Mesenchymal stem cell (in vitro differentiated cells and primary cell): ENCODE measurements at regions not wholly inside any gene's neighbourhood (a gene's known extent, or its start where the extent isn't known, plus 50 kb on each side); places are given as distances from the start of the nearest gene placed in this dataset.

Source experiments
- DNase-seq: peaks from one replicate; pipeline ENCODE4 v3.0.0-alpha.2; 2013
- H2AFZ ChIP-seq: one replicate; pipeline ENCODE4 v1.6.1; 2013; ENCODE audit warnings: low read depth, mild to moderate bottlenecking, control low read depth, inconsistent platforms, low read length, moderate library complexity
- H2AK5ac ChIP-seq: 2 replicates; pipeline ENCODE4 v1.6.1; 2013; ENCODE audit warnings: low read length, moderate library complexity, mild to moderate bottlenecking, inconsistent platforms; ENCODE audit not compliant: severe bottlenecking
- H2BK120ac ChIP-seq: one replicate; pipeline ENCODE4 v1.6.1; 2013; ENCODE audit warnings: low read depth, mild to moderate bottlenecking, inconsistent platforms, low read length, moderate library complexity
- H2BK12ac ChIP-seq, 2 experiments: one replicate each; pipeline ENCODE4 v1.6.1; 2013; ENCODE audit warnings: inconsistent platforms in 2 of 2, low read length in 2 of 2, mild to moderate bottlenecking in 2 of 2, moderate library complexity in 2 of 2, control low read depth in 1 of 2
- H2BK15ac ChIP-seq: one replicate; pipeline ENCODE4 v1.6.1; 2013; ENCODE audit warnings: mild to moderate bottlenecking, low read depth, inconsistent platforms; ENCODE audit not compliant: poor library complexity, severe bottlenecking
- H2BK5ac ChIP-seq: 2 replicates; pipeline ENCODE4 v1.6.1; 2013; ENCODE audit warnings: low read depth, mild to moderate bottlenecking, low read length, control low read depth, inconsistent platforms; ENCODE audit not compliant: poor library complexity, severe bottlenecking
- H3K14ac ChIP-seq, 2 experiments: one replicate each; pipeline ENCODE4 v1.6.1; 2013; ENCODE audit warnings: inconsistent platforms in 2 of 2, low read length in 2 of 2, control low read depth in 1 of 2, mild to moderate bottlenecking in 1 of 2, moderate library complexity in 1 of 2
- H3K18ac ChIP-seq, 2 experiments: one replicate each; pipeline ENCODE4 v1.6.1; 2013; ENCODE audit warnings: inconsistent platforms in 2 of 2, low read length in 2 of 2, control low read depth in 1 of 2, low read depth in 1 of 2, mild to moderate bottlenecking in 1 of 2
- H3K23ac ChIP-seq, 2 experiments: one replicate each; pipeline ENCODE4 v1.6.1; 2013; ENCODE audit warnings: inconsistent platforms in 2 of 2, low read length in 2 of 2, mild to moderate bottlenecking in 2 of 2, moderate library complexity in 2 of 2, control low read depth in 1 of 2
- H3K27ac ChIP-seq: 2 replicates; pipeline ENCODE4 v1.5.1; 2013; ENCODE audit warnings: mild to moderate bottlenecking, moderate library complexity, low read length, control low read depth, inconsistent platforms; ENCODE audit not compliant: poor library complexity, severe bottlenecking
- H3K27me3 ChIP-seq, 2 experiments: 2 replicates each; pipeline versions ENCODE4 v1.6.1 to v1.7.0; 2013; ENCODE audit warnings: low read length in 2 of 2, mild to moderate bottlenecking in 2 of 2, moderate library complexity in 2 of 2, control low read depth in 1 of 2, inconsistent platforms in 1 of 2; ENCODE audit not compliant: control insufficient read depth in 1 of 2, insufficient read depth in 1 of 2
- H3K36me3 ChIP-seq, 2 experiments: 2 replicates each; pipeline versions ENCODE4 v1.6.1 to v1.7.0; 2013; ENCODE audit warnings: low read length in 2 of 2, control low read depth in 1 of 2, inconsistent platforms in 1 of 2, low read depth in 1 of 2, mild to moderate bottlenecking in 1 of 2; ENCODE audit not compliant: insufficient read depth in 2 of 2, control insufficient read depth in 1 of 2
- H3K4ac ChIP-seq, 2 experiments: one replicate each; pipeline ENCODE4 v1.6.1; 2013; ENCODE audit warnings: inconsistent platforms in 2 of 2, low read length in 2 of 2, mild to moderate bottlenecking in 2 of 2, moderate library complexity in 2 of 2, control low read depth in 1 of 2, low read depth in 1 of 2
- H3K4me1 ChIP-seq: 2 replicates; pipeline ENCODE4 v1.6.1; 2013; ENCODE audit warnings: low read depth, low read length, control low read depth; ENCODE audit not compliant: control insufficient read depth, insufficient read depth
- H3K4me2 ChIP-seq: 2 replicates; pipeline ENCODE4 v1.6.1; 2013; ENCODE audit warnings: low read length, mild to moderate bottlenecking, inconsistent platforms; ENCODE audit not compliant: poor library complexity, severe bottlenecking
- H3K4me3 ChIP-seq, 2 experiments: 2 replicates each; pipeline versions ENCODE4 v1.5.1 to v1.7.0; 2013; ENCODE audit warnings: low read length in 2 of 2, mild to moderate bottlenecking in 2 of 2, control low read depth in 1 of 2, low read depth in 1 of 2; ENCODE audit not compliant: insufficient read depth in 1 of 2
- H3K79me1 ChIP-seq: replicated peaks from 2 replicates; pipeline ENCODE4 v1.6.1; 2013; ENCODE audit warnings: mild to moderate bottlenecking, control low read depth, low read length, inconsistent platforms; ENCODE audit not compliant: poor library complexity, severe bottlenecking
- H3K9ac ChIP-seq: 2 replicates; pipeline ENCODE4 v1.7.0; 2013; ENCODE audit warnings: mild to moderate bottlenecking, low read length, moderate library complexity
- H3K9me3 ChIP-seq: 2 replicates; pipeline ENCODE4 v1.7.0; 2013; ENCODE audit warnings: mild to moderate bottlenecking, low read length; ENCODE audit not compliant: control insufficient read depth
- H4K8ac ChIP-seq: one replicate; pipeline ENCODE4 v1.6.1; 2013; ENCODE audit warnings: inconsistent platforms, mild to moderate bottlenecking, low read length, moderate library complexity
- H4K91ac ChIP-seq: one replicate; pipeline ENCODE4 v1.6.1; 2013; ENCODE audit warnings: mild to moderate bottlenecking, low read length, inconsistent platforms
- WGBS: methylation state at CpG from one replicate; pipeline ENCODE4 v1.1.7; 2013; ENCODE audit warnings: mixed read lengths; 5-methylcytosine and 5-hydroxymethylcytosine counted together

- H2BK15ac ChIP-seq = no peak overlapping the region
- H3K79me1 ChIP-seq = no peaks in the 10 kb centered on the region
- DNase-seq = peak; percentile 62
- peaks cover 4% of the 10 kb centered on the region for H3K9me3 ChIP-seq
- H2AK5ac ChIP-seq = no peak overlapping the region
- H3K9ac ChIP-seq = no peak overlapping the region
- H3K4ac ChIP-seq = no peak overlapping the region
- H2BK12ac ChIP-seq = no peak overlapping the region
- no peak overlapping the region for H3K4me2 ChIP-seq
- H3K27ac ChIP-seq = no peak overlapping the region
- no peak overlapping the region for H3K23ac ChIP-seq
- H4K91ac ChIP-seq = no peak overlapping the region
- no peak overlapping the region for H2BK120ac ChIP-seq
- no peak overlapping the region for H3K4me3 ChIP-seq
- no peak overlapping the region for H4K8ac ChIP-seq
- no peak overlapping the region for H3K14ac ChIP-seq
- 36% methylated on average over 2 of the region's 2 CpGs for WGBS
- H2AFZ ChIP-seq = no peak overlapping the region
- no peaks in the 10 kb centered on the region for H3K4me1 ChIP-seq
- H2BK5ac ChIP-seq = no peak overlapping the region
- no peaks in the 10 kb centered on the region for H3K27me3 ChIP-seq
- peak overlapping the region in 1 of 2 experiments; percentile 43 for H3K18ac ChIP-seq
- H3K36me3 ChIP-seq = no peaks in the 10 kb centered on the region
Measured at GRCh38 chr14:39773387-39774126, 341.3 kb upstream of the FBXO33 start.

GRCh38 chr14:39772627-39773026 lies 340.4 kb upstream of the FBXO33 start:
- Histone ChIP-seq H3K4me1 (no peaks in the 10 kb centered on the region), H3K14ac (no peak overlapping the region), H2BK15ac (no peak overlapping the region), H2BK120ac (no peak overlapping the region), H3K27ac (no peak overlapping the region), H2BK12ac (no peak overlapping the region), H4K8ac (no peak overlapping the region), H2AK5ac (no peak overlapping the region), H3K4me2 (no peak overlapping the region), H4K91ac (no peak overlapping the region), H3K23ac (no peak overlapping the region), H3K18ac (no peak overlapping the region), H3K4me3 (no peak overlapping the region), H3K4ac (no peak overlapping the region), H3K27me3 (no peaks in the 10 kb centered on the region), H3K79me1 (no peaks in the 10 kb centered on the region), H3K9me3 (no peaks in the 10 kb centered on the region), H3K36me3 (no peaks in the 10 kb centered on the region), H2AFZ (no peak overlapping the region), H2BK5ac (no peak overlapping the region), H3K9ac (no peak overlapping the region)
- DNase-seq = peak; percentile 74
- WGBS = no CpG with 5 or more reads among the region's 1 CpG

GRCh38 chr14:39768589-39768988 lies 336.4 kb upstream of the FBXO33 start:
- no peak overlapping the region for H3K4me2 ChIP-seq
- no peaks in the 10 kb centered on the region for H3K4me1 ChIP-seq
- H3K14ac ChIP-seq = no peak overlapping the region
- H2AFZ ChIP-seq = no peak overlapping the region
- no peak overlapping the region for H4K91ac ChIP-seq
- H3K4ac ChIP-seq = no peak overlapping the region
- no peaks in the 10 kb centered on the region for H3K79me1 ChIP-seq
- no peak overlapping the region for H3K23ac ChIP-seq
- H2BK15ac ChIP-seq = no peak overlapping the region
- no peak overlapping the region for H3K4me3 ChIP-seq
- no peak overlapping the region for H2BK12ac ChIP-seq
- WGBS = 93% methylated on average over 1 of the region's 1 CpG
- H3K9ac ChIP-seq = no peak overlapping the region
- no peak overlapping the region for H3K27ac ChIP-seq
- H2BK120ac ChIP-seq = no peak overlapping the region
- no peaks in the 10 kb centered on the region for H3K9me3 ChIP-seq
- H3K36me3 ChIP-seq = no peaks in the 10 kb centered on the region
- DNase-seq = no peak
- H3K18ac ChIP-seq = no peak overlapping the region
- no peak overlapping the region for H4K8ac ChIP-seq
- no peak overlapping the region for H2AK5ac ChIP-seq
- H3K27me3 ChIP-seq = no peaks in the 10 kb centered on the region
- H2BK5ac ChIP-seq = no peak overlapping the region

GRCh38 chr14:39766397-39767000 lies 334.3 kb upstream of the FBXO33 start:
- H3K18ac ChIP-seq = no peak overlapping the region
- no peak overlapping the region for H3K23ac ChIP-seq
- H3K4me1 ChIP-seq = no peaks in the 10 kb centered on the region
- no peaks in the 10 kb centered on the region for H3K36me3 ChIP-seq
- no peak overlapping the region for H3K27ac ChIP-seq
- H2BK12ac ChIP-seq = no peak overlapping the region
- no peak overlapping the region for H3K9ac ChIP-seq
- H2BK5ac ChIP-seq = no peak overlapping the region
- 88% methylated on average over 4 of the region's 7 CpGs for WGBS
- H3K4me2 ChIP-seq = no peak overlapping the region
- no peak overlapping the region for H3K4ac ChIP-seq
- no peak for DNase-seq
- no peak overlapping the region for H3K4me3 ChIP-seq
- no peaks in the 10 kb centered on the region for H3K27me3 ChIP-seq
- no peak overlapping the region for H2BK15ac ChIP-seq
- no peak overlapping the region for H4K8ac ChIP-seq
- H2BK120ac ChIP-seq = no peak overlapping the region
- no peak overlapping the region for H2AFZ ChIP-seq
- no peak overlapping the region for H2AK5ac ChIP-seq
- no peaks in the 10 kb centered on the region for H3K79me1 ChIP-seq
- H3K9me3 ChIP-seq = no peaks in the 10 kb centered on the region
- no peak overlapping the region for H4K91ac ChIP-seq
- H3K14ac ChIP-seq = no peak overlapping the region
